ENCODE measurements at regions not wholly inside any gene's neighbourhood (a gene's known extent, or its start where the extent isn't known, plus 50 kb on each side); places are given as distances from the start of the nearest gene placed in this dataset.
"Not testable (repeated sequence)": the region's sequence is repeated elsewhere in the genome, so short reads cannot be mapped to it uniquely, and the experiment has no call there.

- DNase-seq (ENCODE audit: low read depth, low spot score) = no peak
These were observed 724.8 kb upstream of the LUZP2 start for GRCh38 chr11:23772081-23772480.

GRCh38 chr11:23778971-23779370 is 717.9 kb upstream of the LUZP2 start:
- in situ Hi-C loops (cut with HindIII; ENCODE audit: low sequenced_read_pairs) = no loop called here
- no peak overlapping the region for H3K4me3 ChIP-seq (ENCODE audit: low read depth, low read length)
- no peak for TF ChIP-seq CTCF (IDR thresholded peaks at IDR 0.05; ENCODE audit: low read depth, low read length)
- DNase-seq (ENCODE audit: low read depth, low spot score) = peak; percentile 51

More at GRCh38 chr11:23772081-23772480, 724.8 kb upstream of the LUZP2 start:
- H3K4me3 ChIP-seq (ENCODE audit: low read depth, low read length) = no peak overlapping the region
- in situ Hi-C loops (cut with HindIII; ENCODE audit: low sequenced_read_pairs) = no loop called here
- TF ChIP-seq CTCF (IDR thresholded peaks at IDR 0.05; ENCODE audit: low read depth, low read length) = no peak

GRCh38 chr11:23780231-23780630 is 716.6 kb upstream of the LUZP2 start:
- DNase-seq (ENCODE audit: low read depth, low spot score) = no peak
- in situ Hi-C loops (cut with HindIII; ENCODE audit: low sequenced_read_pairs) = no loop called here
- no peak overlapping the region for H3K4me3 ChIP-seq (ENCODE audit: low read depth, low read length)
- no peak for TF ChIP-seq CTCF (IDR thresholded peaks at IDR 0.05; ENCODE audit: low read depth, low read length)

- in situ Hi-C loops (cut with HindIII; ENCODE audit: low sequenced_read_pairs) = no loop called here
- TF ChIP-seq CTCF (IDR thresholded peaks at IDR 0.05; ENCODE audit: low read depth, low read length) = no peak
- H3K4me3 ChIP-seq (ENCODE audit: low read depth, low read length) = no peak overlapping the region
- no peak for DNase-seq (ENCODE audit: low read depth, low spot score)
These were observed 714.9 kb upstream of the LUZP2 start for GRCh38 chr11:23781803-23782560.

- DNase-seq (ENCODE audit: low read depth, low spot score); H3K4me3 ChIP-seq (ENCODE audit: low read depth, low read length); in situ Hi-C loops (cut with HindIII; ENCODE audit: low sequenced_read_pairs): not testable (repeated sequence)
These were observed 709.9 kb upstream of the LUZP2 start for GRCh38 chr11:23786974-23787373.

GRCh38 chr11:23789200-23789853 is 707.5 kb upstream of the LUZP2 start:
- no peak for DNase-seq (ENCODE audit: low read depth, low spot score)
- in situ Hi-C loops (cut with HindIII; ENCODE audit: low sequenced_read_pairs) = no loop called here
- no peak for TF ChIP-seq CTCF (IDR thresholded peaks at IDR 0.05; ENCODE audit: low read depth, low read length)
- H3K4me3 ChIP-seq (ENCODE audit: low read depth, low read length) = no peak overlapping the region

GRCh38 chr11:23789938-23790371 is 706.9 kb upstream of the LUZP2 start:
- peak; percentile 72 for DNase-seq (ENCODE audit: low read depth, low spot score)
- no peak for TF ChIP-seq CTCF (IDR thresholded peaks at IDR 0.05; ENCODE audit: low read depth, low read length)
- in situ Hi-C loops (cut with HindIII; ENCODE audit: low sequenced_read_pairs) = no loop called here
- H3K4me3 ChIP-seq (ENCODE audit: low read depth, low read length) = no peak overlapping the region
